ENCODE measurements at regions not wholly inside any gene's neighbourhood (a gene's known extent, or its start where the extent isn't known, plus 50 kb on each side); places are given as distances from the start of the nearest gene placed in this dataset.

DNA sequence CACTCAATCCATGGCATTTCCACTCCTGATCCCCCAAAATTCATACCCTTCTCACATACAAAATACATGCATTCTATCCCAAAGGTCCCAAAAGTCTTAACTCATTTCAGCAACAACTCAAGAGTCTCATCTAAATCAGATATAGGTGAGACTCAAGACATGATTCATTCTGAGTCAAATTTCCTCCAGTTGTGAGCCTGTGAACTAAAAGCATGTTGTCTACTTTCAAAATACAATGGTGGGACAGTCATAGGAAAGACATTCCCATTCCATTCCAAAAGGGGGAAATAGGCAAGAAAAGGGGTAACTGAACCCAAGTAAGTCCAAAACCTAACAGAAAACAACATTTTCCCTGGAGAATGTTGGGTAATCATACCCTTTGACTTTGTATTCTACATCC, 103.3 kb downstream of the C12orf75 start:
- TF ChIP-seq, protein P1, sequence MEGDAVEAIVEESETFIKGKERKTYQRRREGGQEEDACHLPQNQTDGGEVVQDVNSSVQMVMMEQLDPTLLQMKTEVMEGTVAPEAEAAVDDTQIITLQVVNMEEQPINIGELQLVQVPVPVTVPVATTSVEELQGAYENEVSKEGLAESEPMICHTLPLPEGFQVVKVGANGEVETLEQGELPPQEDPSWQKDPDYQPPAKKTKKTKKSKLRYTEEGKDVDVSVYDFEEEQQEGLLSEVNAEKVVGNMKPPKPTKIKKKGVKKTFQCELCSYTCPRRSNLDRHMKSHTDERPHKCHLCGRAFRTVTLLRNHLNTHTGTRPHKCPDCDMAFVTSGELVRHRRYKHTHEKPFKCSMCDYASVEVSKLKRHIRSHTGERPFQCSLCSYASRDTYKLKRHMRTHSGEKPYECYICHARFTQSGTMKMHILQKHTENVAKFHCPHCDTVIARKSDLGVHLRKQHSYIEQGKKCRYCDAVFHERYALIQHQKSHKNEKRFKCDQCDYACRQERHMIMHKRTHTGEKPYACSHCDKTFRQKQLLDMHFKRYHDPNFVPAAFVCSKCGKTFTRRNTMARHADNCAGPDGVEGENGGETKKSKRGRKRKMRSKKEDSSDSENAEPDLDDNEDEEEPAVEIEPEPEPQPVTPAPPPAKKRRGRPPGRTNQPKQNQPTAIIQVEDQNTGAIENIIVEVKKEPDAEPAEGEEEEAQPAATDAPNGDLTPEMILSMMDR (IDR thresholded peaks at IDR 0.05), result no peak
- TF ChIP-seq POLR2A (IDR thresholded peaks at IDR 0.05), result no peak
